ENCODE measurements at regions not wholly inside any gene's neighbourhood (a gene's known extent, or its start where the extent isn't known, plus 50 kb on each side); places are given as distances from the start of the nearest gene placed in this dataset.
A peak's percentile ranks its signal among the peaks of the same experiment; 100 is the strongest.

- DNase-seq, result no peak
Measured at GRCh38 chr2:9758741-9759140, 84.5 kb upstream of the TAF1B start.

- no peak for DNase-seq
Measured at GRCh38 chr2:9760069-9760901, 83.0 kb upstream of the TAF1B start.

GRCh38 chr2:9760902-9761228, 82.4 kb upstream of the TAF1B start:
- DNase-seq, result no peak

- DNase-seq, result no peak
Measured at GRCh38 chr2:9761577-9761976, 81.7 kb upstream of the TAF1B start.

GRCh38 chr2:9762164-9762563, 81.1 kb upstream of the TAF1B start:
- no peak for DNase-seq

- no peak for DNase-seq
Measured at GRCh38 chr2:9762941-9763340, 80.3 kb upstream of the TAF1B start.

- DNase-seq, result no peak
Measured at GRCh38 chr2:9763356-9764152, 79.7 kb upstream of the TAF1B start.

- no peak for DNase-seq
Measured at GRCh38 chr2:9764153-9764778, 79.0 kb upstream of the TAF1B start.

- DNase-seq, result no peak
Measured at GRCh38 chr2:9765611-9766531, 77.4 kb upstream of the TAF1B start.

- DNase-seq, result no peak
Measured at GRCh38 chr2:9767656-9768281, 75.5 kb upstream of the TAF1B start.

GRCh38 chr2:9768388-9768787, 74.9 kb upstream of the TAF1B start:
- DNase-seq, result no peak

- no peak for DNase-seq
Measured at GRCh38 chr2:9769171-9770005, 73.9 kb upstream of the TAF1B start.

- no peak for DNase-seq
Measured at GRCh38 chr2:9770006-9770307, 73.3 kb upstream of the TAF1B start.

GRCh38 chr2:9770308-9771100, 72.8 kb upstream of the TAF1B start:
- DNase-seq, result peak; percentile 58 to 62

GRCh38 chr2:9771101-9771449, 72.2 kb upstream of the TAF1B start:
- DNase-seq, result no peak

GRCh38 chr2:9771481-9772017, 71.7 kb upstream of the TAF1B start:
- peak in 1 of 2 donors; percentile 41 for DNase-seq

- no peak for DNase-seq
Measured at GRCh38 chr2:9772035-9772998, 71.0 kb upstream of the TAF1B start.

- DNase-seq, result no peak
Measured at GRCh38 chr2:9772999-9773902, 70.0 kb upstream of the TAF1B start.

Measured in hippocampal formation (tissue), 2 donors.